Gastrocnemius medialis (tissue), 4 donors: ENCODE measurements at regions not wholly inside any gene's neighbourhood (a gene's known extent, or its start where the extent isn't known, plus 50 kb on each side); places are given as distances from the start of the nearest gene placed in this dataset.

Experiments
- ATAC-seq, 2 donors: fragments of 150-250 bp; one replicate each; pipeline ENCODE4 v1.9.1; 2016
- DNase-seq, 2 donors: peaks; one replicate each; pipeline ENCODE4 v3.0.0-alpha.2; 2019
- H3K27ac ChIP-seq, 4 donors: fragments of 200-600 bp; sonication (generic); 1 replicate in 1 of 4; 2 replicates in 3 of 4; pipeline ENCODE4 v1.5.1; 2016 to 2018; ENCODE audit warnings: mild to moderate bottlenecking in 2 of 4, moderate library complexity in 1 of 4
- H3K27me3 ChIP-seq, 3 donors: fragments of 200-600 bp; sonication (generic) in 2 of 3; 1 replicate in 1 of 3; 2 replicates in 2 of 3; pipeline versions ENCODE4 v1.5.1 to v1.6.0; 2016 to 2019; ENCODE audit warnings: mild to moderate bottlenecking in 1 of 3, moderate library complexity in 1 of 3
- H3K36me3 ChIP-seq, 2 donors: fragments of 200-600 bp; sonication (generic) in 1 of 2; one replicate each; pipeline ENCODE4 v1.5.1; 2017 to 2018
- H3K4me1 ChIP-seq, 2 donors: fragments of 200-600 bp; sonication (generic) in 1 of 2; one replicate each; pipeline ENCODE4 v1.5.1; 2016 to 2017; ENCODE audit warnings: mild to moderate bottlenecking in 2 of 2
- H3K4me3 ChIP-seq, 4 donors: fragments of 200-600 bp; sonication (generic) in 3 of 4; 1 replicate in 1 of 4; 2 replicates in 3 of 4; pipeline ENCODE4 v1.5.1; 2016 to 2019; ENCODE audit warnings: mild to moderate bottlenecking in 2 of 4
- H3K9me3 ChIP-seq, 3 donors: fragments of 200-600 bp; sonication (generic) in 2 of 3; 1 replicate in 1 of 3; 2 replicates in 2 of 3; pipeline ENCODE4 v1.5.1; 2016 to 2019
- POLR2A ChIP-seq, 2 donors: fragments of 450-650 bp; IDR thresholded peaks; one replicate each; pipeline ENCODE4 v1.6.1; 2017; ENCODE audit warnings: antibody characterized with exemption in 2 of 2, mild to moderate bottlenecking in 2 of 2, moderate library complexity in 2 of 2
- in situ Hi-C, 4 donors: fragments of 200-750 bp; cut with MboI; loops; one replicate each; pipeline versions ENCODE4 v1.15.0 to v1.8.0; 2017; ENCODE audit warnings: low sequenced_read_pairs in 4 of 4
- intact Hi-C: fragments of 100-400 bp; cut with DNase I; formaldehyde crosslinking; loops from one replicate; pipeline ENCODE4 v1.15.1; 2023; ENCODE audit warnings: low total_unique reads
- TF ChIP-seq, protein P1 (sequence below), 5 experiments: fragments of 450-650 bp in 3 of 5; fragments of 200-600 bp in 2 of 5; sonication (generic) in 2 of 5; IDR thresholded peaks in 4 of 5; conservative IDR thresholded peaks in 1 of 5; 1 replicate in 4 of 5; 2 replicates in 1 of 5; pipeline ENCODE4 v1.5.1; 2016 to 2019; ENCODE audit warnings: antibody characterized with exemption in 5 of 5, mild to moderate bottlenecking in 3 of 5, moderate library complexity in 3 of 5

DNA sequence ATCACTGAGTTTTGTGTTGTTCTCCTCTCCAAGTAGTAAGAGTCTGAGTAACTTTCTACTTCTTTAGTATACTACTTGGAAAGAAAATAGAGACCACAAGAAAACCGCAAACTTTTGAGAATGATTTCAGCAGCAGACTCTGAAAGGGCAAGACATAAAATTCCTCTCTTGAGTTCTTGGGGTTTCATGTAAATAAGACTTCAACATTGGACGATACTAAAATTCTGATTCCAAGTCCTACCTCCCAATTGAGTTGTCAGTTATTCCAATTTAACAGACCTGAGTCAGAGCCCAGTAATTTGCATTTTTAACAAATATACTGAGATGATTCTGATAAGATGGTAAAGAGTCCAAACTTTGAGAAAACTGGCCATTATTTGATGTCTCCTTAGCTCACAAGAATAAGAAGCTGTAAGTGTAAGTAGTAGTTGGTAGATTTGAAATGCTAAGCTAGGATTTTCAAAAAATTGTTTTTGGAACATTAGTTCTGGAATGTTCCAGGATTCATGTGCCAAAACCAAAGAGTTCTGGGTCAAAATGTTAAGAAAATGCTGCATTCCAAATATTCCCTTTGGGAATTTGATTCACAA lies 261.6 kb upstream of the SPOPL start:
- no peak for TF ChIP-seq POLR2A (IDR thresholded peaks at IDR 0.05)
- TF ChIP-seq, protein P1, sequence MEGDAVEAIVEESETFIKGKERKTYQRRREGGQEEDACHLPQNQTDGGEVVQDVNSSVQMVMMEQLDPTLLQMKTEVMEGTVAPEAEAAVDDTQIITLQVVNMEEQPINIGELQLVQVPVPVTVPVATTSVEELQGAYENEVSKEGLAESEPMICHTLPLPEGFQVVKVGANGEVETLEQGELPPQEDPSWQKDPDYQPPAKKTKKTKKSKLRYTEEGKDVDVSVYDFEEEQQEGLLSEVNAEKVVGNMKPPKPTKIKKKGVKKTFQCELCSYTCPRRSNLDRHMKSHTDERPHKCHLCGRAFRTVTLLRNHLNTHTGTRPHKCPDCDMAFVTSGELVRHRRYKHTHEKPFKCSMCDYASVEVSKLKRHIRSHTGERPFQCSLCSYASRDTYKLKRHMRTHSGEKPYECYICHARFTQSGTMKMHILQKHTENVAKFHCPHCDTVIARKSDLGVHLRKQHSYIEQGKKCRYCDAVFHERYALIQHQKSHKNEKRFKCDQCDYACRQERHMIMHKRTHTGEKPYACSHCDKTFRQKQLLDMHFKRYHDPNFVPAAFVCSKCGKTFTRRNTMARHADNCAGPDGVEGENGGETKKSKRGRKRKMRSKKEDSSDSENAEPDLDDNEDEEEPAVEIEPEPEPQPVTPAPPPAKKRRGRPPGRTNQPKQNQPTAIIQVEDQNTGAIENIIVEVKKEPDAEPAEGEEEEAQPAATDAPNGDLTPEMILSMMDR (IDR thresholded peaks at IDR 0.05 in 4 of 5, conservative IDR thresholded peaks at IDR 0.05 in 1 of 5) = no peak
- Histone ChIP-seq H3K4me1 (peaks cover 0 to 2% of the 10 kb centered on the region in 2 donors), H3K36me3 (no peaks in the 10 kb centered on the region), H3K27me3 (no peaks in the 10 kb centered on the region), H3K4me3 (no peak overlapping the region), H3K9me3 (no peaks in the 10 kb centered on the region), H3K27ac (peak overlapping the region in 2 of 4 donors; percentile 38 to 41)
- ATAC-seq = peak in 1 of 2 donors; percentile 33
- DNase-seq = no peak
- in situ Hi-C loops (no loop called here), intact Hi-C loops (no loop called here)

DNA sequence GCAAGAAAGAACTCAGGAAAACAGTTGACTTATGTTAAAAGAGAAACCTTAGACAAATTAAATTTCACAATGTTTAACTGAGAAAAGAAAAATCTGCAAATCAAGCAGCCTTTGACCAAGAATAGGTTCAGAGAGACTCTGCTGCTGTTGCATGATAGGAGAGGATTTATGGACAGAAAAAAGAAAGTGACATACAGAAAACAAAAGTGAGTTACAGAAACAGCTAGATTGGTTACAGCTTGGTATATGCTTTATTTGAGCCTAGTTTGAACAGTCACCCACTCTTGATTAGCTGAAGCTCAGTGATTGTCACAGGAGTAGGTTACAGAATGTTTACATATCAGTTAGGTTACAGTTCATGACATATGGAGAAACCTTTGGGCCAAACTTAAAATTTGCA lies 258.2 kb upstream of the SPOPL start:
- Histone ChIP-seq H3K4me3 (no peak overlapping the region), H3K4me1 (no peaks in the 10 kb centered on the region), H3K27ac (no peak overlapping the region), H3K9me3 (no peaks in the 10 kb centered on the region), H3K27me3 (no peaks in the 10 kb centered on the region), H3K36me3 (no peaks in the 10 kb centered on the region)
- intact Hi-C loops = no loop called here
- DNase-seq (no peak), ATAC-seq (no peak)
- in situ Hi-C loops = no loop called here
- TF ChIP-seq, protein P1 (IDR thresholded peaks at IDR 0.05 in 4 of 5, conservative IDR thresholded peaks at IDR 0.05 in 1 of 5) = no peak
- no peak for TF ChIP-seq POLR2A (IDR thresholded peaks at IDR 0.05)

DNA sequence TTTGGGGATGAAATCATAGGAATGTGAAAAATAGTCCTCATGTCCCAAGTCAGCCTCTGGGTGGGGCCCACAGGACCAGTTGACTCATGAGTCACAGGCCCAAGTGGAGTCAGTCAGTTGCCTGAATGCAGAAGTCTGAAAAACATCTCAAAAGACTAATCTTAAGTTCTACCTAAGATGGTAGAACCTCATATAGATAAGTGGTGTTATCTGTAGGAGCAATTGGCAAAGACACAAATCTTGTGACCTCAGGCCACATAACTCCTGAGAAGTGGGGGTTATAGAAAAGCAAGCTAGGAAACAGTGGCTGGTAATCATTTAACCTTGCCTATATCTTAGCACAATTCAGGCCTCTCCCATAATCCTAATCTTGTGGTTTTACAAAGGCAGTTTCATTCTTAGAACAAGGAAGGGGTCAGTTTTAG lies 257.1 kb upstream of the SPOPL start:
- Histone ChIP-seq H3K27me3 (no peaks in the 10 kb centered on the region), H3K4me1 (no peaks in the 10 kb centered on the region), H3K9me3 (no peaks in the 10 kb centered on the region), H3K27ac (no peak overlapping the region), H3K36me3 (no peaks in the 10 kb centered on the region), H3K4me3 (no peak overlapping the region)
- DNase-seq (peak in 1 of 2 donors; percentile 30), ATAC-seq (no peak)
- in situ Hi-C loops (no loop called here), intact Hi-C loops (no loop called here)
- TF ChIP-seq, protein P1 (IDR thresholded peaks at IDR 0.05 in 4 of 5, conservative IDR thresholded peaks at IDR 0.05 in 1 of 5) = no peak
- TF ChIP-seq POLR2A (IDR thresholded peaks at IDR 0.05) = no peak

DNA sequence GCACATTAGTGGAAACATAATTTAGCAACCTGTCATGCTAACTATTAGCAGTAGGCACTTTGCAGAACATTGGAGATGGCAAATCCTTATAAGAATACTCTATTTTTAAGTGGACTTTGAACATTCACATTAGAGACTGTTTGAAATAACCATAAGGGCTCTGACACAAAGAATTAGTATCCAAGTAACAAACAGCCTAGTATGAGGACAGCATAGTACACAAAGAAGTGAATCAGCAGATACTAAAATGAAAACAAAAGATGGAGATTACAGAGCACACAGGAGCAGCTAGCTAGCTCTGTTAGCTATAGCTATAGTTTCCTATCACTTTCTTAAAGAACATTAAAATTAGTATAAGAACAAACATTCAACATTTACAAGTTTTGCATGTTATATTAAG lies 256.3 kb upstream of the SPOPL start:
- H3K36me3 ChIP-seq = no peaks in the 10 kb centered on the region
- intact Hi-C loops (no loop called here), in situ Hi-C loops (no loop called here)
- no peaks in the 10 kb centered on the region for H3K4me1 ChIP-seq
- H3K27me3 ChIP-seq = no peaks in the 10 kb centered on the region
- DNase-seq = no peak
- H3K9me3 ChIP-seq = no peaks in the 10 kb centered on the region
- H3K4me3 ChIP-seq = no peak overlapping the region
- no peak for TF ChIP-seq POLR2A (IDR thresholded peaks at IDR 0.05)
- TF ChIP-seq, protein P1 (IDR thresholded peaks at IDR 0.05 in 4 of 5, conservative IDR thresholded peaks at IDR 0.05 in 1 of 5) = no peak
- no peak for ATAC-seq
- no peak overlapping the region for H3K27ac ChIP-seq

DNA sequence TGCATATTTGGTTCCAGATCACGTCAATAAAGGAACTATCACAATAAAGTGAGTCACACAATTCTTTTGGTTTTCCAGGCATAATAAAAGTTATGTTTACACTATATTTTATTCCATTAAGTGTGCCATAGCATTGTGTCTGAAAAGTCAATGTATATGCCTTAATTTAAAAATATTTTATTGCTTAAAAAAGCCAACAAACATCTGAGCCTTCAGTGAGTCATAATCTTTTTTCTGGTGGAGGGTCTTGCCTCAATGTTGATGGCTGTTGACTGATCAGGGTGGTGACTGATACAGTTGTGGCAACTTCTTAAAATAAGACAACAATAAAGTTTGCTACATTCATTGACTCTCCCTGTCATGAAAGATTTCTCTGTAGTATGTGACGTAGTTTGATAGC lies 254.3 kb upstream of the SPOPL start:
- Histone ChIP-seq H3K4me3 (no peak overlapping the region), H3K27me3 (no peaks in the 10 kb centered on the region), H3K4me1 (no peaks in the 10 kb centered on the region), H3K9me3 (no peaks in the 10 kb centered on the region), H3K27ac (no peak overlapping the region), H3K36me3 (no peaks in the 10 kb centered on the region)
- intact Hi-C loops (no loop called here), in situ Hi-C loops (no loop called here)
- DNase-seq (no peak), ATAC-seq (no peak)
- TF ChIP-seq, protein P1 (IDR thresholded peaks at IDR 0.05 in 4 of 5, conservative IDR thresholded peaks at IDR 0.05 in 1 of 5) = no peak
- no peak for TF ChIP-seq POLR2A (IDR thresholded peaks at IDR 0.05)
